Choroid plexus epithelial cell (primary cell): ENCODE measurements at regions not wholly inside any gene's neighbourhood (a gene's known extent, or its start where the extent isn't known, plus 50 kb on each side); places are given as distances from the start of the nearest gene placed in this dataset.

Experiments used
- DNase-seq: peaks from one replicate; pipeline ENCODE4 v3.0.0-alpha.2; 2010; ENCODE audit warnings: low read depth
- H3K4me3 ChIP-seq: 2 replicates; pipeline ENCODE4 v1.5.1; 2011; ENCODE audit warnings: low read depth, mild to moderate bottlenecking, control low read depth, low read length, moderate library complexity
- TF ChIP-seq, protein P1 (sequence below): conservative IDR thresholded peaks from 2 replicates; pipeline ENCODE4 v1.5.1; 2011; ENCODE audit warnings: low read depth, mild to moderate bottlenecking, control low read depth, inconsistent platforms, low read length, moderate library complexity

GRCh38 chr21:41032541-41032940, 135.4 kb upstream of the BACE2 start:
- TF ChIP-seq, protein P1, sequence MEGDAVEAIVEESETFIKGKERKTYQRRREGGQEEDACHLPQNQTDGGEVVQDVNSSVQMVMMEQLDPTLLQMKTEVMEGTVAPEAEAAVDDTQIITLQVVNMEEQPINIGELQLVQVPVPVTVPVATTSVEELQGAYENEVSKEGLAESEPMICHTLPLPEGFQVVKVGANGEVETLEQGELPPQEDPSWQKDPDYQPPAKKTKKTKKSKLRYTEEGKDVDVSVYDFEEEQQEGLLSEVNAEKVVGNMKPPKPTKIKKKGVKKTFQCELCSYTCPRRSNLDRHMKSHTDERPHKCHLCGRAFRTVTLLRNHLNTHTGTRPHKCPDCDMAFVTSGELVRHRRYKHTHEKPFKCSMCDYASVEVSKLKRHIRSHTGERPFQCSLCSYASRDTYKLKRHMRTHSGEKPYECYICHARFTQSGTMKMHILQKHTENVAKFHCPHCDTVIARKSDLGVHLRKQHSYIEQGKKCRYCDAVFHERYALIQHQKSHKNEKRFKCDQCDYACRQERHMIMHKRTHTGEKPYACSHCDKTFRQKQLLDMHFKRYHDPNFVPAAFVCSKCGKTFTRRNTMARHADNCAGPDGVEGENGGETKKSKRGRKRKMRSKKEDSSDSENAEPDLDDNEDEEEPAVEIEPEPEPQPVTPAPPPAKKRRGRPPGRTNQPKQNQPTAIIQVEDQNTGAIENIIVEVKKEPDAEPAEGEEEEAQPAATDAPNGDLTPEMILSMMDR: no peak
- DNase-seq: no peak
- H3K4me3 ChIP-seq: no peak overlapping the region

DNA sequence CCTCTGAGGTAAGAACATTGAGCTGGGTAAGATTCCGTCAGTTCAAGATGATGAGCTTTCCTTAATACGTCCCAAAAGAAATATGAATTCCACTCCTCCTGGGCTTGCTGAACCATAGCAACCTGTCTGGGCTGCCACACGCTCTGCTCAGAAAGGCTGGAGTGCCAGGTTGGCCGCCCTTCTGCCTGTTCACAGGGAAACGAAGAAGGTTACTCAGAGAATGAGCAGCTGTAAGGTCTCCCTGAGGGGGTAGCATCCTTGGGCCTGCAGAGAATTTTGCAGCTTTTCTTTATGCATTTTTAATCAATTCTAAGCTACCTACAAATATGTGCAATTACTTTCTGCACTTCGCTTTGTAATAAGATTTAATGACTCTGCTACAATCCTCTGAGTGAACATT, 130.7 kb upstream of the BACE2 start:
- DNase-seq: no peak
- no peak overlapping the region for H3K4me3 ChIP-seq
- TF ChIP-seq, protein P1: no peak

GRCh38 chr21:41037936-41038335, 130.0 kb upstream of the BACE2 start:
- no peak overlapping the region for H3K4me3 ChIP-seq
- no peak for DNase-seq
- TF ChIP-seq, protein P1: no peak

DNA sequence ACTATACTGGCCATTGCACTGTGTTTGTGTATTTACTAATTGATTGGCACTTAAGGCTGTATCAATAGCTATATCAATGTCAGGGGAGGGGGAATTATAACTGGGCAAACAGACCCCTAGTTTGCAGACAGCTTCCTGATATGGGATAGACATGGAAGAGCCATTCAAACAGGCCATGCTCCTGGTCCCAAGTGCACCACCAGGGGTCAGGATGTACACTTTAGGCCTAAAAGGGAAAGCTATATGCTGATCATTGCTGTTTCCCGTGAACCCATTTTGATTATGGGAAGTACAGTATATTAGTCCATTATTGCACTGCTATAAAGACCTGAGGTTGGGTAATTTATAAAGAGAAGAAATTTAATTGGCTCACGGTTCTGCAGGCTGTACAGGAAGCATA, 124.9 kb upstream of the BACE2 start:
- no peak overlapping the region for H3K4me3 ChIP-seq
- TF ChIP-seq, protein P1: no peak
- DNase-seq: no peak

- no peak overlapping the region for H3K4me3 ChIP-seq
- TF ChIP-seq, protein P1: no peak
- no peak for DNase-seq
Measured at GRCh38 chr21:41045534-41046268, 122.3 kb upstream of the BACE2 start.

- TF ChIP-seq, protein P1: no peak
- no peak overlapping the region for H3K4me3 ChIP-seq
- no peak for DNase-seq
Measured at GRCh38 chr21:41048145-41048544, 119.8 kb upstream of the BACE2 start.

DNA sequence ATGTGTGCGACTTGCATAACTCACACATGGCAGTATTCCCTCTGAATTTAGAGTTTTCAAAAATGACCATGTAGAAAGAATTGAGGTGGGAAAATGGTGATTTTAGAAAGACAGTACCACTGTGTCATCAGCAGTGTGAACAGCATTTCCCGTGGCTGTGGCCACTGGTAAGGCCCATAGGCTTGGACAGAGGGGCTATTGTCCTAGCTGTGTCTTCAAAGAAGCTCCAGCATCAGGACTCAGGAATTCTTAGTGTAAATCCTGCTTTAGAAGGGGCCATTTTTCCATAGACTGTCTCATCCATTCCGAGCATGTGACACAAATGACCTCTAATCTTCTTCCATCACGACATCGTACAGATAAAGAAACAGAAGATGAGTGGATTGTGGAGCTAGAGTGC, 119.3 kb upstream of the BACE2 start:
- TF ChIP-seq, protein P1: no peak
- H3K4me3 ChIP-seq: no peak overlapping the region
- DNase-seq: no peak
